ENCODE measurements at regions not wholly inside any gene's neighbourhood (a gene's known extent, or its start where the extent isn't known, plus 50 kb on each side); places are given as distances from the start of the nearest gene placed in this dataset.

GRCh38 chr6:48388044-48388443 lies 277.0 kb upstream of the PTCHD4 start:
- no peak overlapping the region for H2BK12ac ChIP-seq (ENCODE audit: insufficient read length, low read depth, low read length)
- H3K27me3 ChIP-seq (ENCODE audit: insufficient read depth, low read length): no peaks in the 10 kb centered on the region
- no peak overlapping the region for H3K27ac ChIP-seq (ENCODE audit: insufficient read length, low read depth, low read length)
- no peak overlapping the region for H2AK5ac ChIP-seq (ENCODE audit: insufficient read length, low read length)
- Mint-ChIP-seq H3K36me3 (ENCODE audit: insufficient read depth in 1 of 3, low read depth in 3 of 3) (no peaks in the 10 kb centered on the region; a peak in 1 of 7 replicates), H3K4me3 (no peak overlapping the region), H3K27me3 (ENCODE audit: low read depth) (no peaks in the 10 kb centered on the region), H3K9me3 (peaks cover 0 to 4% of the 10 kb centered on the region in 2 experiments; a peak in 2 of 5 replicates), H3K4me1 (peaks cover 16% of the 10 kb centered on the region in 2 experiments), H3K27ac (no peak overlapping the region)
- H3K18ac ChIP-seq (ENCODE audit: insufficient read length, low read depth, low read length): no peak overlapping the region
- WGBS (ENCODE audit: extremely low coverage, insufficient read length, low lambda C conversion rate): no CpG with 5 or more reads among the region's 2 CpGs
- no peaks in the 10 kb centered on the region for H3K79me2 ChIP-seq (ENCODE audit: insufficient read depth, low read length)
- no peak overlapping the region for H2BK20ac ChIP-seq (ENCODE audit: low read depth, low read length, poor library complexity, severe bottlenecking)
- no peak for DNase-seq
- TF ChIP-seq CTCF (conservative IDR thresholded peaks at IDR 0.05): no peak
- no peak overlapping the region for H3K9ac ChIP-seq (ENCODE audit: extremely low read depth, insufficient read length, low read length)
- no peak overlapping the region for H3K56ac ChIP-seq (ENCODE audit: insufficient read length, low read depth, low read length)
- H4K91ac ChIP-seq (ENCODE audit: insufficient read length, low read depth, low read length): no peak overlapping the region
- H3K9me3 ChIP-seq (ENCODE audit: control insufficient read depth, low read depth, low read length): no peaks in the 10 kb centered on the region
- H3K23me2 ChIP-seq (ENCODE audit: insufficient read length, low read depth, low read length, poor library complexity, severe bottlenecking): no peaks in the 10 kb centered on the region
- H4K20me1 ChIP-seq (ENCODE audit: control insufficient read depth, insufficient read depth, insufficient read length): no peaks in the 10 kb centered on the region
- no peak overlapping the region for H3K14ac ChIP-seq (ENCODE audit: insufficient read depth, low read length)
- no peaks in the 10 kb centered on the region for H3K79me1 ChIP-seq (ENCODE audit: insufficient read depth, low read depth, low read length, poor library complexity, severe bottlenecking)
- H3T11ph ChIP-seq (ENCODE audit: low read length): no peak overlapping the region
- H3K4me1 ChIP-seq (ENCODE audit: insufficient read depth, low read length): no peaks in the 10 kb centered on the region
- H4K8ac ChIP-seq (replicated peaks; ENCODE audit: insufficient read length, low read depth, low read length): no peak overlapping the region
- no peak overlapping the region for H2AFZ ChIP-seq (ENCODE audit: low read length)
- H3K23ac ChIP-seq (ENCODE audit: insufficient read length, low read depth, low read length): no peak overlapping the region
- no peak overlapping the region for H2BK5ac ChIP-seq (ENCODE audit: insufficient read length, low read length)
- no peak overlapping the region for H3K4me2 ChIP-seq (ENCODE audit: insufficient read depth, insufficient read length, low read length)
- H2BK120ac ChIP-seq (ENCODE audit: low read depth, low read length, poor library complexity, severe bottlenecking): no peak overlapping the region
- H4K5ac ChIP-seq (ENCODE audit: insufficient read length, low read depth, low read length): no peak overlapping the region
- H2BK15ac ChIP-seq (ENCODE audit: low read depth, low read length): no peak overlapping the region
- no peak overlapping the region for H3K4ac ChIP-seq (ENCODE audit: low read depth, low read length)

Measured in H9 (cell line).